GM19099 (cell line): ENCODE measurements at regions not wholly inside any gene's neighbourhood (a gene's known extent, or its start where the extent isn't known, plus 50 kb on each side); places are given as distances from the start of the nearest gene placed in this dataset.

Experiments used
- POLR2A ChIP-seq: IDR thresholded peaks from 3 replicates; pipeline ENCODE4 v1.6.1; 2011; ENCODE audit warnings: low read depth; ENCODE audit not compliant: insufficient read length; ENCODE audit errors: extremely low read depth

DNA sequence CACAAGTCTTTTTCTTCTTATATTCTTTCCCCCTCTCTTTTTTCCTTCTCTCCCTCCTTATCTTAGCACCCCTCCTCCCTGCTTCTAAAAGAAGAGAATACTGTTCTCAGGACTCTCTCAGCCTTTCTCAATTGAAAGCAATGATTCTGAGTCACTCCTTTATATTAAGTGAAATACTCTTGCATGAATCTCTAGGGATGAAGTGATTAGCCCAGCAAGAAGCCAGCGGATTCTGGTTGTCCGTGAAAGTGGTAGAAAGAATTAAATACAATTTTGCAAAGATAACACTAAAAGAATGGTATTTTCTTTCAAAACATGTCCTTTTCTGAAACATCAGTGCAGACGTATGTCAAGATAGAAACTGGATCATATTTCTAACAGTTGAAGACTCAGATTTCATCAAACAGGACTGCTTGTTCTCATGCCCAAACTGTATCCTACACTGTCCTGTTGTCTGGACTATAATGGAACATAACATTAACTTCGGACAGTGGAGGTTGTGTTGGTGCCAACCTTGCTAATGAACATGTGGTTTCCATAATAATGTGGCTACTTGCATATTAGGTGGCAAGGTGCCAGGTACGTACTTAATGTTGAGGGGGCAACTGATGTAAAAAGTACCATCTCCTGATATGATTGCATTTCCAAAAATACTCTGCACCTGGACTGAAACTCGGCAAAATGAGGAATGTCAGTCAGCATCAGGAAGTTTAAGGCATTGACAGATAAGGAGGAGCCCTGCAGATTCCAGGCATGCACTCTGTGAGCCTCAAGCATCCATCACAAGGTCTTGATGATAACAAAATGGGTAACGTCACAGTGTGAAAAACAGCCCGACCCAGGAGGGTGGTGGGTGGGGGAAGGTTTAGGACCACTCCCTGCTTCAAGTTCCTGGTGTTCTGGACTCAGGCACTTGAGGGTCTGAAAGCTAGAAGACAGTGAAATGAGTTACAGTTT, 357.2 kb downstream of the DLEU7 start:
- TF ChIP-seq POLR2A, result no peak

DNA sequence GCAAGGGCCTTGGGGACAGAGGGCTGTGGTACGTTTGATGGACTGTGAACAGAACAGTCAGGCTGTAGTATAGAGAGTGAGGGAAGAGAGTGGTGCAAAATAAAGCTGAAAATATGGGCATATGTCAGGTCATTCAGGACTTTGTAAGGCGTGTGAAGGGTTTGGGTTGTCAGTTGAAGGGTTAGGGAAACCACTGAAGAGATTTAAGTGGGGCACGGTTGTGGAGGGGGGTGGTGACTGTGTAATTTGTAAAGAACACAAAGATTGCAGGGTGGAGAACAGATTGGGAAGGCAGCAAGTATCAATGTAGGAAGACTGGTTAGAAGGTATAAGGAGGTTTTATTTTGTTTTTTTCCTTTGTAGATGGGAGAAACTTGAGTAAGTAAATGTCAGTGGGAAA, 349.8 kb downstream of the DLEU7 start:
- TF ChIP-seq POLR2A, result no peak

DNA sequence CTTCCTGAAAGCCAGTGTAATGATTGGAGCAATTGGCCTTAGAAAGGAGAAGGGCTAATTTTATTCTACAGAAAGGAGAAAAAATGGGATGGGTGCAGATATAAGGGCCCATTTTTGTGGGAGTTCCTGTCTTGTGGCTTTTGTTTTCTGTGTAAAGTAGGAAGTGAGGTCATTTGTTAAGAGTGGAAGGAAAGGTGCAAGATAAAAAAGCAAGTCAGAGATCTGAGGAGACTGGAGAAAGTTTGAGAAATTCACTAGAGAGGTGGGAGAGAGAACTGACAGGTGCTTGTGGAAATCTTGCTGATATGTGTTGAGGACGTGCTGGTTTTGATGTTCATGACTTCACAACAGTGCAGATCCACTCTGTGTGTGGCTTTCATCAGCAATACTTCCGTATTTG, 349.4 kb downstream of the DLEU7 start:
- TF ChIP-seq POLR2A, result no peak

DNA sequence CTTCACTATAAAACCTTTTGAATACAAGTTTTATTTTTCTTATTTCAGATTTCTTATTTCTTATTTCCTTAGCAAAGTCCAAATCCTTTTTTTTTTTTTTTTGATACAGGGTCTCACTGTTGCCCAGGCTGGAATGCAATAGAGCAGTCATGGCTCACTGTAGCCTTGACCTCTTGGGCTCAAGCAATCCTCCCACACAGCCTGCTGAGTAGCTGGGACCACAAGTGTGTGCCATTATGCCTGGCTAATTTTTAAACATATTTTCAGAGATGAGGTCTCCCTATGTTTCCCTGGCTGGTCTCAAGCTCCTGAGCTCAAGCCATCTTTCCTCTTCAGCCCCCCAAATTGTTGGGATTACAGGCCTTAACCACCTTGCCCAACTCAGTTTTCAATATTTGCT, 334.3 kb downstream of the DLEU7 start:
- TF ChIP-seq POLR2A, result no peak

DNA sequence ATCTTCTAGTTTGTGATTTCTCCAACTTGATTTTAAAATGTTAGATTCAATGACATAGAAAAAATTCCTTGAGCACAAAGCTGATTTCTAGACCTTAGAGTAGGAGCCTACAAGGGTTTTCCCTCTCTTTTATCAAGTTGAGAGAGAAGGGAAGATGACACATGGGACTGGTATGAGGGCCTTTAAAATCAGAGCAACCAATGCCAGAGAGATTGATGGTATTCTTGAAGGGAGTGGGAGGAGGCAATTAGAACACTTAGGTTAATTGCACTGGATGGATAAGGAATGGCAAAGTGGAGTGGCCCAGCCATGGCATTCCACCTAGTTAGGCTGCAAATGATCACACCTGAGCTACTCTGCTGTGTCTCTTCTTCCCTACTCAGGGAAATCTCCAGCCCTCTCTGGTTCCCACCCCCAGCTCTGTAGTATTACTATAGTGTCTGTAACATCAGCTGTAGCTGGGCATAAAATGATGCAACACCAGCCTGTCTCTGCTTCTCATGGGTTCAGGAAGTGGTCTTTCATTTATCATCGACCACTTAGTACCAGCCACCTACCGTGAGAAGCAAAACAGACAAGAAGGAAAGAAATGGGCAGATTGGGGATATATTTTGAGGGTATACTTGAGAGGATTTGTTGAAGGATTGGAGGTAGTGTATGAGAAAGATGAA, 333.6 kb downstream of the DLEU7 start:
- no peak for TF ChIP-seq POLR2A

DNA sequence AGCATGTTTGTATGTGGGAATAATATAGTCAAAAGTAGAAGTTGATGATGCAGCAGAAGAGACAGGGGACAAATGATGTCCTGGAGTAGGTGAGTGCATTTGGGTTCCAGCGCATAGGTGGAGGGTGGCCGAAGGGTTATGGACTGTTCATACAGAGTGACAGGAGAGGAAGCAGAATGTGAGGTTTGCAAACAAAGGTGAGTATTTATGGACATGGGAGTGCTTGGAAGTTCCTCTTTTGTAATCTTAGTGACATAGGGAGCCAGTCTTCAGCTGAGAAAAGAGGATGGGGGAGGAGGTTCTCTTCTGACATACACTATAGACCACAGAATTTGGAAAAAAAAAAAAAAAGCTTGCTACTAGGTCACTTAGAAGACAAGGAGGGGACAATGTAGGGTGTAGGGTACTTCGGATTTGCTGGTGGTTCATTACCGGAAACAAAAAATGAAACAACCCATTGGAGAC, 331.6 kb downstream of the DLEU7 start:
- no peak for TF ChIP-seq POLR2A

DNA sequence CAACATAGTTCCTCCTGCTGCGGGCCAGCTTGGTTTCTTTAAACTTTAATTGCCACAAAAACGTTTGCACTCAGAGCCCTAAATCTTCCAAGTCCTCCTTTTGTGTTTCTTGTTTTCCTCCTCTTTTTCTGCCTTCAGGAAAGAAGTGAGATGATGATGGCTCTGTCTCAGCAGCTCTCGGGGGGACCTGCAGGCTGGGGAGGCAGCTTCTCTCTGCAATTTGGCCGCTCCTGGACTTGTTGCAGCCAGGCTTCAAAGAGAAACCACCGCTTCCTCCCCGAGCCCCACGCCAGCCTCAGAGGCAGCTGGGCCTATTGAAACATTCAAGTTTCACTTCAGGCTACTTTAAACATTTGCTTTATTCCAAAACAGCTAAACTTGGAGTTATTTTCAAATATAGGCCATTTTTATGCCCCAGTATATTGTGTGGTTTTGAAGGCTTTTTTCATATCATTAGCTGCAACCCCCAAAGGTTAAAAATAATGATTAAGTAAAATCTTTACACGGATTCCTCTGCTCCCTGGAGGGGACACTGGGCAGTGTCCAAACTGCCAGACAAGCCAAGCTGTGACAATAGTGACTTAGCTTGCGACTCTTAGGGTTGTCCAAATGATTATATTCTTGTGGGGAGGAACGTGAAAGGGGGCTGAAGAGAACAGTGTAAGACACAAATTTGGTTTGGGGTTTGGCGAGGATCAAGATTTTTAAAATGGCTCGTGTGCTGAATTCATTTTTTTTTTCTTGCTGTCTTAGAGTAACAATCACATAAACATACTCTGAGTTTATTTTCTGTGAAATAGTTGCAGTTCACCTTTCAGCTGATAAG, 330.8 kb downstream of the DLEU7 start:
- TF ChIP-seq POLR2A, result peak; percentile 34

DNA sequence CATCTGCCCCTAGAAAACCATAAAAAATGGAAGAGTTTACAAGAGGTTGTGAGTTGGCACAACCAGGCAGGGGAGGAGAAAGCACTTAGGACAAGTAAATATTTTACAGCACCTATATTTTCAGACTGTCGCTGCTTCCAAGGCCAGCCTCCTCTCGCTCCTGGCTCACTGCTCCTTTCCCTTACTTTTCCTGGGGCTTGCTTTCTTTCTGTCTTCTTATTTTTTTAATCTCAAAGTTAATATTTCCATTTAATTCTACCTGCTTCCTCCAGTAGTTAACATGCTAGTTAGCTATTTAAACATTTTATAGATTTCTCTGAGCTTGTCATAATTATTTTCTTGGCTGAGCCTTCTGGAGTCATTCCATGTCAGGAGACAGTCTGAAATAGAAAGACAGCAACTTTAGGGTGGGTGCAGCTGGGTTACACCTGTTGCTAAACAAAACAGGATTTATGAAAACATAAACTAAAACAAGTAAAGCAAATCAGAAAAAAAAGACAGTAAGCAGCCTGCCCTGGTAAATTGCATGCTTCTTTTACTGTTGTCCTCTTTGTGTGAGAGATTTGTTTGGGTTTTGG, 330.1 kb downstream of the DLEU7 start:
- TF ChIP-seq POLR2A, result no peak

DNA sequence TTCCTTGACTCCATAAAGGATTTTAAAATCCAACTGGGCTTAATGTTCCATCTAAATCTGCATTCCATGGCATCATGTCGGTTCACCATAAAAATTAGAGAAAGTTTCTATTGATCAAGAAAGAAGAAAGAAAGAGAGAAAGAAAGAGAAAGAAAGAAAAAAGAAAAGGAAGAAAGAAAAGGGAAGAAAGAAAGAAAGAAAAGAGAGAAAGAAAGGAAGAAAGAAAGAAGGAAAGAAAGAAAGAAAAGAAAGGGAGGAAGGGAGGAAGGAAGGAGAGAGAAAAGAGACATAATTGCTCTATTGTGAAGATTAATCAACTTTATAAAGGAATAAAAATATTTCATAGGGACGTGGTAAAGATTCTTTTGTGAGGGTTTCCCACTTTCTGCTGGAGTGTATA, 329.2 kb downstream of the DLEU7 start:
- no peak for TF ChIP-seq POLR2A

DNA sequence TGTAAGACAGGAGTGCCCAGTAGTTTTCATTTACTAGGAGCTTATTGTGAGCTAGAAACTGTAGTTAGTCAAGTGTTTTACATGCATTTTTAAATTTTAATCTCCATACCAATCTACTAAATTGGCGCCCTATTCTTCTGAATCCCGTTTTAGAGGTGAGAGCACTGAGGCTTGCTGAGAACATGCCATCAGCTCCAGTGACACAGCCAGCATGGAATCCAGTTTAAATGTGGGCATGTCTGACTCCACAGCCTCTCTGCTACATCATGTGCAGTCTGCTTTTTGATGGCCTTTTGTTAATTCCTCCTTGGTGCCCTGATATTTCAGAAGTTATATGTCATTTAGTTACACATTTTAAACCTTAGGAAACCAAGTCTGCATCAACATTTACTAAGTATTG, 325.4 kb downstream of the DLEU7 start:
- no peak for TF ChIP-seq POLR2A

DNA sequence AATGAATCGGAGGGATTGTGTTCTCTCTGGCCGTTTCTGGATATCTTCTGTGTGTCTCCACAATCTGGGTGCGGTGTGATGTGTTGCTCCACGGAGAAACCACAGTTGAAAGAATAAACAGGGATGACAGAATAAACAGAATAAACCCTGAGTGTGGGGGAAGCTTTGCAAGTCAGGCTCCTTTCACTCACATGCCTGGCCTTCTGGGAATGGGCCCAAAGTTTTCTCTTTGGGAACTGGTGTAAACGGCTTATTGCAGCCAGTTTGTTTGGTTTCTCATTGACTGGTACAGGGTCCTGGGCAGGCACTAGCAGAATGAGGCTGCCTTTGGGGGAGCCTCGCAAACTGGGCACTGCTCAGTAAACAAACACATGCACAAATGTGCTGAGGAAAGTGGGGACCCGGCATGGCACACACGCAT, 324.7 kb downstream of the DLEU7 start:
- TF ChIP-seq POLR2A, result no peak

DNA sequence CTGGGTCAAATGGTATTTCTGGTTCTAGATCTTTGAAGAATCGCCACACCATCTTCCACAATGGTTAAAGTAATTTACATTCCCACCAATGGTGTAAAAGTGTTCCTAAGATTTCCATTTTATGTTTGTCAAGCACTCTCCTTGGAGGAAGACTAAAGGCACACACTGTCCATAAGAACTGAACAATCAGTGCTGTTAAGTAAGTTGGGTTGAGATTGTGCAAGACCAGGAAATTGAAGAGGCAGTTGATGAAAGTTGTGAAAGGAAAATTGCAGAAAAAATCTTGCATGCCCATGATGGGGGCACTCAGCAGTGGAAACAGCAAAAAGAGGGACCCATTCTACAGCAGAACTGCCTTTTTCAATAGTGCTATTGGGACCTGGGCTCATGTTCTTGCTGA, 323.6 kb downstream of the DLEU7 start:
- no peak for TF ChIP-seq POLR2A

DNA sequence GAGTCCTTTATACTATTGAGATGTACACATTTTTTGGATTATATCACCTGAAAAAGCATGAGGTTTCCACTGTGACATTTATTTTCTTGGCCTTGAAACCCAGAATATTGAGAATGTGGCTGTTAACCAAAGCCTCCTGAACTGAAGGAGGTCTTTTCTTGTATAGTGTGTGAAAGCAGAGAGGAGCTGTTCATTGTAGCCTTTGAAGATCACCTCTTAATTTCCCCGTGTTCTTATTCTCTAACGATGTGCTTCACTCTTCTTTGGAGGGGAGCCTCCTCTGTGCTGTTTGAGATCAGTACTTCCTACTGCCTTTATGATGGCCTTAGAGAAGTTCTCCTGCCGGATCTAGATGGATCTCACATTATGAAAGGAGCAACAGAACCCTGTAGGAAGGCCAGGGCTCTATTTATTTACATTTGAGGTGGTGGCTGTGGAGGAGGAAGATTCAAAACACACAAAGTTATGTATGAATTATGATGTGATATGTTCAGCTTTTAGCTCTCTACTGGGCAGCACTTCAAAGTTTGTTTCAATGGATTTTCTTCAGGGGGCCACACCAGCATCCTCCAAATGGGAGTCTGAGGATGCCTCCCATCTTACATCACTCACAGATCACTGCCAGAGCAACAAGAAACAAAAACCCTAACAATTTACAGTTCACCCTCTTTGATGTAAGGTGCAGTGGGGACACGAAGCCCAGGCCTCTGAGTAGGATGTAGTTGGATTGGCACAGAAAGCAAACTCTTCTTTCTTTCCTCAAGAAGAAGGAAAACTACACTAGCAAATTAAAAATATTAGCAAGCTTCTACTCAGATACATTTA, 322.3 kb downstream of the DLEU7 start:
- TF ChIP-seq POLR2A, result no peak

DNA sequence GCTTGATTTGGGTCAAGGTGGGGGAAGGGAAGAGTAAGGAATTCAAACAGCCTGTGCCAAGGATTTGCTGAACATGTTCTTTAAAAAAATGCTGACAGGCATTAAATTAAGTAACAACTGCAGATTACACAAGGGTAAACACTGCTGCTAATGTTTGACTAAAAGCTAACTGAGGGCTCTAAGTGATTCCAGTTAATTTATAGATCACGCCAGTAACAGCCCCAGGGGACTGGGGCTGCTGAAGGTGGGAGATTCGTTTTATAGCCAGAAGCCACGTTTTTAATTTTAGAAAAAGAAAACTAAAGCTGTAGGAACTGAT, 321.7 kb downstream of the DLEU7 start:
- no peak for TF ChIP-seq POLR2A
